A172 (cell line): ENCODE measurements at regions not wholly inside any gene's neighbourhood (a gene's known extent, or its start where the extent isn't known, plus 50 kb on each side); places are given as distances from the start of the nearest gene placed in this dataset.

ENCODE experiments used
- DNase-seq: peaks from one replicate; pipeline ENCODE4 v3.0.0-alpha.2; 2015; ENCODE audit warnings: low spot score

- DNase-seq: no peak
Measured at GRCh38 chr11:15875943-15876342, 480.4 kb downstream of the SOX6 start.

GRCh38 chr11:15878756-15879155 is 477.6 kb downstream of the SOX6 start:
- DNase-seq: no peak

- DNase-seq: no peak
Measured at GRCh38 chr11:15880291-15880690, 476.1 kb downstream of the SOX6 start.

GRCh38 chr11:15882876-15883454 is 473.4 kb downstream of the SOX6 start:
- DNase-seq: no peak

- no peak for DNase-seq
Measured at GRCh38 chr11:15883455-15883920, 472.9 kb downstream of the SOX6 start.

- no peak for DNase-seq
Measured at GRCh38 chr11:15884141-15884540, 472.2 kb downstream of the SOX6 start.

GRCh38 chr11:15884777-15885540 is 471.4 kb downstream of the SOX6 start:
- no peak for DNase-seq

- no peak for DNase-seq
Measured at GRCh38 chr11:15885854-15886253, 470.5 kb downstream of the SOX6 start.

GRCh38 chr11:15886299-15886698 is 470.0 kb downstream of the SOX6 start:
- no peak for DNase-seq

- no peak for DNase-seq
Measured at GRCh38 chr11:15886866-15887265, 469.5 kb downstream of the SOX6 start.

- DNase-seq: no peak
Measured at GRCh38 chr11:15888556-15889345, 467.6 kb downstream of the SOX6 start.

GRCh38 chr11:15889363-15890030 is 466.8 kb downstream of the SOX6 start:
- no peak for DNase-seq

- DNase-seq: no peak
Measured at GRCh38 chr11:15890031-15890713, 466.2 kb downstream of the SOX6 start.

GRCh38 chr11:15893080-15893492 is 463.3 kb downstream of the SOX6 start:
- DNase-seq: peak; percentile 91

GRCh38 chr11:15896026-15896425 is 460.3 kb downstream of the SOX6 start:
- no peak for DNase-seq

GRCh38 chr11:15896530-15896929 is 459.8 kb downstream of the SOX6 start:
- DNase-seq: no peak

- peak; percentile 61 for DNase-seq
Measured at GRCh38 chr11:15897211-15897960, 459.0 kb downstream of the SOX6 start.

GRCh38 chr11:15901054-15901453 is 455.3 kb downstream of the SOX6 start:
- no peak for DNase-seq

- no peak for DNase-seq
Measured at GRCh38 chr11:15901790-15902189, 454.6 kb downstream of the SOX6 start.

GRCh38 chr11:15903246-15903645 is 453.1 kb downstream of the SOX6 start:
- DNase-seq: peak; percentile 8
